SJCRH30 (cell line): ENCODE measurements at regions not wholly inside any gene's neighbourhood (a gene's known extent, or its start where the extent isn't known, plus 50 kb on each side); places are given as distances from the start of the nearest gene placed in this dataset.

ENCODE experiments used
- DNase-seq, 2 experiments: peaks; one replicate each; pipeline ENCODE4 v3.0.0-alpha.2; 2015 to 2020
- H3K27ac ChIP-seq: fragments of 250-450 bp; sonication (Bioruptor Pico); 2 replicates; pipeline ENCODE4 v1.5.1; 2020; ENCODE audit warnings: mild to moderate bottlenecking, moderate library complexity
- H3K27me3 ChIP-seq: fragments of 250-450 bp; sonication (Bioruptor Pico); 2 replicates; pipeline ENCODE4 v1.5.1; 2020; ENCODE audit warnings: mild to moderate bottlenecking, moderate library complexity
- H3K36me3 ChIP-seq: fragments of 250-450 bp; sonication (Bioruptor Pico); 2 replicates; pipeline ENCODE4 v1.5.1; 2020; ENCODE audit warnings: mild to moderate bottlenecking, moderate library complexity
- H3K4me1 ChIP-seq: fragments of 250-450 bp; sonication (Bioruptor Pico); 2 replicates; pipeline ENCODE4 v1.5.1; 2020; ENCODE audit warnings: mild to moderate bottlenecking, moderate library complexity
- H3K4me3 ChIP-seq: fragments of 250-450 bp; sonication (Bioruptor Pico); 2 replicates; pipeline ENCODE4 v1.5.1; 2020; ENCODE audit warnings: mild to moderate bottlenecking, moderate library complexity
- H3K9me3 ChIP-seq: fragments of 250-450 bp; sonication (Bioruptor Pico); replicated peaks from 2 replicates; pipeline ENCODE4 v1.5.1; 2020; ENCODE audit warnings: mild to moderate bottlenecking, moderate library complexity

DNA sequence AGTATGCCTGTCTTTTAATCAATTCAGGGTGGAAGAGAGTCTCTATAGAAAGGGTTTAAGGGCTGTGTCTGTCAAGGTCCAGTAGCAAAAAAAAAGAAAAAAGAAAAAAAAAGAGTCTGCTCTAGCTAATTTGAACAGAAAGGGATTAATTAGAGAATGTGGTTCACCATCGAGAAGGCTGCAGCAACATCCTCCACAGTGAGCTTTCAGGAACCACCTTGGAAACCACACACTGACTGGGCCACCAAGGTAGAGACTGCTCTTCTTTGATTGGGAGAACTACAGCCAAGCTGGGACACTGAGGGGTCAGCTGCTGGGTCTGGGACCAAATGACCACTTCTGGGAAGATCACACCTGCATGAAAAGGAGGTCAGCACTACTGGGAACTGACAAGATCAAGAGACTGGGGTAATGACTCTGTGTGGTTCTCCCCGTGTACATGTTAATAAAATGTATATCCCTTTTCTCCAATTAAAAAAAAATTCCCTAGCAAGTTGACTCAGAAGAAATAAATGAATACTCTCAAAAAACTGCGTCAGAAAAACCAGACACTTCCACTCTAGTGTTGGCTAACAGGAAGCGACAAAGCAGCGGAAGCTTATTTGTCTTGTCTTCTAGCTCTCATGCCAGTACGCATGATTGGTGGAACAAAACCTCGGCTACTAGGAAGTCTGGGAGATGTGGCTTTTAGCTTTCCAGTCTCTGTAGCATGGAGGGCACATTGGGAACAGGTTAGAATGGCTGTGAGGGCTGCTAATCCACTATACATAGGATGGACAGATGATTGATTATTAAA lies 60.0 kb upstream of the IVNS1ABP start:
- H3K27me3 ChIP-seq = no peaks in the 10 kb centered on the region
- H3K9me3 ChIP-seq = 0 out of 2 replicates have a peak, but pooled peaks cover 2% of the 10 kb centered on the region
- H3K27ac ChIP-seq = no peak overlapping the region
- no peaks in the 10 kb centered on the region for H3K36me3 ChIP-seq
- H3K4me3 ChIP-seq = no peak overlapping the region
- H3K4me1 ChIP-seq = no peaks in the 10 kb centered on the region
- no peak for DNase-seq

DNA sequence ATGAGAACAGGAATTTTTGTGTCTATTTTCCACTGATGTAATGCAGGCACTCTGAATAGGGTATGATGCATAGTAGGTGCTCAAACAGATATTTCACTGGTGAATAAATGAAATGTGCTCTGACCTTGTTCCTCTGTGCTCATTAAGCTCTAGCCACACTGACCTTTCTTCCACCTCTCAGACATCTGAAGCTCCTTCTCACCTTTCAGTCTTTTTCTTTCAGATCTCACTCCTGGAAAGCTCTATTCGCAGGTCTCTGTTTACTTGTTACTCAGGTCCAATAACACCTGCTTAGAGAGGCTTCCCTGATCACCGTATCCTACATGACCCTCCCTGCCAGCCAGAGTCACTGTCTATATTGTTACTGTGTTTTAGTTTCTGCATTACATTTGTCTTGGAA lies 59.2 kb upstream of the IVNS1ABP start:
- 0 out of 2 replicates have a peak, but pooled peaks cover 2% of the 10 kb centered on the region for H3K9me3 ChIP-seq
- H3K27me3 ChIP-seq = no peaks in the 10 kb centered on the region
- no peak overlapping the region for H3K4me3 ChIP-seq
- no peaks in the 10 kb centered on the region for H3K36me3 ChIP-seq
- no peak for DNase-seq
- no peak overlapping the region for H3K27ac ChIP-seq
- no peaks in the 10 kb centered on the region for H3K4me1 ChIP-seq

DNA sequence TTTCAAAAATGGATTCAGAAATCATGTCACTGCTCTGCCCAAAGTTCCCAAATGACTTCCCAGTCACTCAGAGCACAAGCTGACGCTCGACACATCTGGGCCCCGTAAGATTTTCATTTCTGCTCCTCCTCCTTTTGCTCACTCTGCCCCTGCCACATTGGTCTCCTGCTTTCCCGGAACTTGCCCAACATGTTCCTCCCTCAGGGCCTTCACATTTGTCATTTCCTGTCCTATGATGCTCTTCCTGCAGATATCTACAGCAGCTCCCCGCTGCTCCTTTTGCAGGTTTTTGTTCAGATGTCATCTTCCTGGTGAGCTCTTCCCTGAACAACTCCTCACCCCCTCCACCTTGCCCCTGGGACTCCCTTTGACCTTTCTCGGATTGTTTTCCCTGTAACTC lies 58.5 kb upstream of the IVNS1ABP start:
- no peak for DNase-seq
- H3K36me3 ChIP-seq = no peaks in the 10 kb centered on the region
- H3K27me3 ChIP-seq = no peaks in the 10 kb centered on the region
- H3K9me3 ChIP-seq = 0 out of 2 replicates have a peak, but pooled peaks cover 2% of the 10 kb centered on the region
- no peaks in the 10 kb centered on the region for H3K4me1 ChIP-seq
- no peak overlapping the region for H3K27ac ChIP-seq
- no peak overlapping the region for H3K4me3 ChIP-seq

- Histone ChIP-seq H3K27ac (no peak overlapping the region), H3K4me3 (no peak overlapping the region)
- DNase-seq = no peak
Observed at GRCh38 chr1:185373813-185374529, 56.9 kb upstream of the IVNS1ABP start.

GRCh38 chr1:185369786-185370185 lies 52.7 kb upstream of the IVNS1ABP start:
- Histone ChIP-seq H3K9me3 (no peaks in the 10 kb centered on the region), H3K27ac (no peak overlapping the region), H3K4me1 (no peaks in the 10 kb centered on the region), H3K27me3 (no peaks in the 10 kb centered on the region), H3K4me3 (no peak overlapping the region), H3K36me3 (no peaks in the 10 kb centered on the region)
- no peak for DNase-seq

More at GRCh38 chr1:185373813-185374529, 56.9 kb upstream of the IVNS1ABP start:
- 0 out of 2 replicates have a peak, but pooled peaks cover 2% of the 10 kb centered on the region for H3K9me3 ChIP-seq
- H3K36me3 ChIP-seq = no peaks in the 10 kb centered on the region
- no peaks in the 10 kb centered on the region for H3K27me3 ChIP-seq
- H3K4me1 ChIP-seq = no peaks in the 10 kb centered on the region

GRCh38 chr1:185368913-185369491 lies 52.0 kb upstream of the IVNS1ABP start:
- Histone ChIP-seq H3K4me3 (no peak overlapping the region), H3K4me1 (no peaks in the 10 kb centered on the region), H3K27ac (no peak overlapping the region), H3K36me3 (no peaks in the 10 kb centered on the region), H3K27me3 (no peaks in the 10 kb centered on the region), H3K9me3 (no peaks in the 10 kb centered on the region)
- DNase-seq = no peak

DNA sequence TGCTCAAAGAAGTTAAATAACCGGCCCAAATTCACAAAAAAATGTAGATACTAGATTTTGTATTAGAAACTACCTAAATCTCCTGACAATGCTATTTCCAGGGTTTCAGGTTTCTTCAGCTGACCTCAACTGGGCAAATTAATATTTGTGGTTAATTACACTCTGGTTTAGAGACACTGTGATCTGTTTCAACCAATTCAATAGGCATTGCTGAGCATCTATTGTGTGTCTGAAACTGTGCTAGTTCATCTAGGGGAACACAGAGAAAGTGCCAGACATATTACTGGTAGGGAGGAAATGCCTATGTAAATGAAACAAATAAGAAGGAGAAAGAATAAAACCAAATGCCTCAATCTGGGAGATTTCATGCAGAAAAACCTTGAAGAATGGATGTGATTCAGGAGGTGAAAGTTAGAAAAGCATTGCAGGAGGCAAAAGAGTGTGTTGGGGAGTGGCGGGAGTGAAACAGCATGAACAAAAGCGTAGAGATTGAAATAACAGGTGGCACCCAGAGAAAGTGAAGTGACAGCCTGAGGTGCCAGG lies 51.3 kb upstream of the IVNS1ABP start:
- DNase-seq = no peak
- Histone ChIP-seq H3K36me3 (no peaks in the 10 kb centered on the region), H3K27ac (no peak overlapping the region), H3K4me3 (no peak overlapping the region), H3K4me1 (no peaks in the 10 kb centered on the region), H3K27me3 (no peaks in the 10 kb centered on the region), H3K9me3 (no peaks in the 10 kb centered on the region)

DNA sequence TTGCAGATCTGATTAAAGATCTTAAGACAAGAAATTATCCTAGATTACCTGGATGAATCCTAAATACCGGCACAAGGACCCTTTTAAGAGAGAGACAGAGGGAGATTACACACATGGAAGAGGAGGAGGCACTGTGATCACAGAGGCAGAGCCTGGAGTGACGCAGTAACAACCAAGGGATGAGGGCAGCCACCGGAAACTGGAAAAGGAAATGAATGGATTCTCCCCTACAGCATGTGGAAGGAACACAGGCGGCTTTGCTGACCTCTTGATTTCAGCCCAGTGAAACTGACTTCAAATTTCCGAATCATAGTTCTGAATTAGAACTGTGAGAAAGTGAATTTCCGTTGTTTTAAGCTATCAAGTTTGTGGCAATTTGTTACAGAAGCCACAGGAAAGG lies 50.2 kb upstream of the IVNS1ABP start:
- H3K9me3 ChIP-seq = no peaks in the 10 kb centered on the region
- DNase-seq = no peak
- no peak overlapping the region for H3K4me3 ChIP-seq
- no peaks in the 10 kb centered on the region for H3K36me3 ChIP-seq
- H3K27ac ChIP-seq = no peak overlapping the region
- no peaks in the 10 kb centered on the region for H3K27me3 ChIP-seq
- no peaks in the 10 kb centered on the region for H3K4me1 ChIP-seq
